Thoracic aorta (tissue), 2 donors: ENCODE measurements at regions not wholly inside any gene's neighbourhood (a gene's known extent, or its start where the extent isn't known, plus 50 kb on each side); places are given as distances from the start of the nearest gene placed in this dataset.

ENCODE experiments used
- ATAC-seq: fragments of 150-250 bp; one replicate; pipeline ENCODE4 v1.8.0; 2017; ENCODE audit warnings: low read depth; ENCODE audit not compliant: insufficient number of reproducible peaks, low FRiP score
- DNase-seq: peaks from one replicate; pipeline ENCODE4 v3.0.0-alpha.2; 2020; ENCODE audit warnings: low spot score
- H3K27ac ChIP-seq, 2 donors: fragments of 200-600 bp; sonication (generic); 1 replicate in 1 of 2; 2 replicates in 1 of 2; pipeline ENCODE4 v1.5.1; 2016; ENCODE audit warnings: mild to moderate bottlenecking in 2 of 2, moderate library complexity in 2 of 2
- H3K27me3 ChIP-seq: fragments of 200-600 bp; sonication (generic); replicated peaks from 2 replicates; pipeline ENCODE4 v1.6.0; 2016; ENCODE audit warnings: mild to moderate bottlenecking; ENCODE audit not compliant: insufficient read depth
- H3K36me3 ChIP-seq: fragments of 200-600 bp; sonication (generic); one replicate; pipeline ENCODE4 v1.5.1; 2016
- H3K4me1 ChIP-seq, 2 donors: fragments of 200-600 bp; sonication (generic); 1 replicate in 1 of 2; 2 replicates in 1 of 2; pipeline versions ENCODE4 v1.5.1 to v1.6.0; 2016; ENCODE audit warnings: low read depth in 2 of 2, mild to moderate bottlenecking in 1 of 2; ENCODE audit not compliant: control insufficient read depth in 1 of 2
- H3K4me3 ChIP-seq: fragments of 200-600 bp; sonication (generic); 2 replicates; pipeline ENCODE4 v1.5.1; 2016; ENCODE audit warnings: mild to moderate bottlenecking
- H3K9me3 ChIP-seq: fragments of 200-600 bp; sonication (generic); 2 replicates; pipeline ENCODE4 v1.5.1; 2016
- CTCF ChIP-seq: fragments of 200-600 bp; sonication (generic); IDR thresholded peaks from one replicate; pipeline ENCODE4 v1.5.1; 2019; ENCODE audit warnings: antibody characterized with exemption

- ATAC-seq (no peak), DNase-seq (no peak)
- TF ChIP-seq CTCF = no peak
- no peaks in the 10 kb centered on the region for H3K36me3 ChIP-seq
- H3K27me3 ChIP-seq = no peaks in the 10 kb centered on the region
- no peak overlapping the region for H3K4me3 ChIP-seq
- no peaks in the 10 kb centered on the region for H3K9me3 ChIP-seq
- H3K4me1 ChIP-seq = no peaks in the 10 kb centered on the region
- H3K27ac ChIP-seq = no peak overlapping the region
Observed at GRCh38 chr12:34097213-34097612, 74.9 kb downstream of the ALG10 start.

- H3K4me1 ChIP-seq = no peaks in the 10 kb centered on the region
- H3K27me3 ChIP-seq = no peaks in the 10 kb centered on the region
- no peaks in the 10 kb centered on the region for H3K9me3 ChIP-seq
- ATAC-seq (no peak), DNase-seq (no peak)
- H3K4me3 ChIP-seq = no peak overlapping the region
- no peak overlapping the region for H3K27ac ChIP-seq
- no peaks in the 10 kb centered on the region for H3K36me3 ChIP-seq
- no peak for TF ChIP-seq CTCF
Observed at GRCh38 chr12:34105392-34105933, 83.2 kb downstream of the ALG10 start.

- Histone ChIP-seq H3K27ac (no peak overlapping the region), H3K4me1 (no peaks in the 10 kb centered on the region), H3K9me3 (no peaks in the 10 kb centered on the region), H3K36me3 (no peaks in the 10 kb centered on the region), H3K4me3 (no peak overlapping the region), H3K27me3 (no peaks in the 10 kb centered on the region)
- TF ChIP-seq CTCF = no peak
- no peak for ATAC-seq
- no peak for DNase-seq
Observed at GRCh38 chr12:34106172-34106571, 83.9 kb downstream of the ALG10 start.

- Histone ChIP-seq H3K4me1 (no peaks in the 10 kb centered on the region), H3K27ac (no peak overlapping the region), H3K36me3 (no peaks in the 10 kb centered on the region), H3K9me3 (no peaks in the 10 kb centered on the region), H3K27me3 (no peaks in the 10 kb centered on the region), H3K4me3 (no peak overlapping the region)
- no peak for TF ChIP-seq CTCF
- ATAC-seq (no peak), DNase-seq (no peak)
Observed at GRCh38 chr12:34107016-34107415, 84.7 kb downstream of the ALG10 start.

- no peaks in the 10 kb centered on the region for H3K27me3 ChIP-seq
- no peaks in the 10 kb centered on the region for H3K4me1 ChIP-seq
- no peak for DNase-seq
- no peak for ATAC-seq
- no peak for TF ChIP-seq CTCF
- H3K9me3 ChIP-seq = no peaks in the 10 kb centered on the region
- H3K36me3 ChIP-seq = no peaks in the 10 kb centered on the region
- no peak overlapping the region for H3K27ac ChIP-seq
- no peak overlapping the region for H3K4me3 ChIP-seq
Observed at GRCh38 chr12:34107781-34108404, 85.6 kb downstream of the ALG10 start.
